GM23338 (cell line): ENCODE measurements at regions not wholly inside any gene's neighbourhood (a gene's known extent, or its start where the extent isn't known, plus 50 kb on each side); places are given as distances from the start of the nearest gene placed in this dataset.

Source experiments
- ATAC-seq: fragments of 200-7000 bp; cut with Tn5 transposase; 3 replicates; pipeline ENCODE4 v1.9.1; 2020
- DNase-seq: peaks from one replicate; pipeline ENCODE4 v3.0.0-alpha.2; 2015; ENCODE audit warnings: low spot score
- H2AFZ ChIP-seq: fragments of 200-600 bp; sonication (generic); 2 replicates; pipeline ENCODE4 v1.8.0; 2016; ENCODE audit warnings: antibody characterized with exemption, mild to moderate bottlenecking, moderate library complexity
- H3F3A ChIP-seq: fragments of 200-600 bp; sonication (generic); replicated peaks from 2 replicates; pipeline ENCODE4 v1.8.0; 2017; ENCODE audit warnings: antibody characterized with exemption, mixed run types, low read depth
- H3K27ac ChIP-seq: fragments of 200-600 bp; sonication (generic); 2 replicates; pipeline ENCODE4 v1.6.1; 2016; ENCODE audit warnings: low read depth
- H3K27me3 ChIP-seq: fragments of 200-600 bp; sonication (generic); 2 replicates; pipeline ENCODE4 v1.8.0; 2016; ENCODE audit warnings: mild to moderate bottlenecking, mixed run types, moderate library complexity; ENCODE audit not compliant: insufficient read depth
- H3K36me3 ChIP-seq: fragments of 200-600 bp; sonication (generic); 2 replicates; pipeline ENCODE4 v1.8.0; 2016; ENCODE audit warnings: mild to moderate bottlenecking; ENCODE audit not compliant: insufficient read depth
- H3K4me1 ChIP-seq: fragments of 200-600 bp; sonication (generic); 2 replicates; pipeline ENCODE4 v1.8.0; 2016; ENCODE audit warnings: mild to moderate bottlenecking, moderate library complexity; ENCODE audit not compliant: insufficient read depth
- H3K4me2 ChIP-seq: fragments of 200-600 bp; sonication (generic); 2 replicates; pipeline ENCODE4 v1.7.1; 2017; ENCODE audit warnings: mixed run types
- H3K4me3 ChIP-seq: fragments of 200-600 bp; sonication (generic); 2 replicates; pipeline ENCODE4 v1.6.1; 2016; ENCODE audit warnings: mixed run types
- H3K79me2 ChIP-seq: fragments of 200-600 bp; sonication (generic); replicated peaks from 2 replicates; pipeline ENCODE4 v1.8.0; 2017; ENCODE audit warnings: mild to moderate bottlenecking; ENCODE audit not compliant: insufficient read depth
- H3K9me2 ChIP-seq: fragments of 200-600 bp; sonication (generic); 2 replicates; pipeline ENCODE4 v1.8.0; 2017; ENCODE audit not compliant: insufficient read depth
- H4K20me1 ChIP-seq: fragments of 200-600 bp; sonication (generic); replicated peaks from 2 replicates; pipeline ENCODE4 v1.8.0; 2017; ENCODE audit warnings: mild to moderate bottlenecking; ENCODE audit not compliant: insufficient read depth
- H3K27ac Mint-ChIP-seq: 2 replicates; pipeline ENCODE4 v1.8.0; 2020; ENCODE audit warnings: inconsistent platforms, mild to moderate bottlenecking, moderate library complexity, mixed read lengths
- H3K27me3 Mint-ChIP-seq: 3 replicates; pipeline ENCODE4 v1.8.0; 2022; ENCODE audit warnings: low read depth, mild to moderate bottlenecking, moderate library complexity, mixed read lengths, inconsistent platforms; ENCODE audit not compliant: insufficient read depth, poor library complexity
- H3K36me3 Mint-ChIP-seq: 3 replicates; pipeline ENCODE4 v1.8.0; 2021; ENCODE audit warnings: low read depth, mild to moderate bottlenecking, inconsistent platforms, moderate library complexity, mixed read lengths
- H3K4me1 Mint-ChIP-seq: 3 replicates; pipeline ENCODE4 v1.8.0; 2020; ENCODE audit warnings: mild to moderate bottlenecking, inconsistent platforms, mixed read lengths
- H3K4me3 Mint-ChIP-seq: 3 replicates; pipeline ENCODE4 v1.8.0; 2021; ENCODE audit warnings: moderate library complexity, mild to moderate bottlenecking, inconsistent platforms, mixed read lengths
- H3K9me3 Mint-ChIP-seq: 3 replicates; pipeline ENCODE4 v1.8.0; 2020; ENCODE audit warnings: moderate library complexity, mild to moderate bottlenecking, inconsistent platforms, mixed read lengths
- CREB1 ChIP-seq: fragments of 250-450 bp; sonication (Bioruptor Pico); IDR thresholded peaks from 2 replicates; pipeline ENCODE4 v1.5.0; 2020; ENCODE audit warnings: low read depth, mild to moderate bottlenecking, moderate library complexity
- CTCF ChIP-seq, 2 experiments: fragments of 200-600 bp in 1 of 2; sonication (generic) in 1 of 2; conservative IDR thresholded peaks; 2 replicates each; pipeline versions ENCODE4 v1.5.1 to v1.6.1; 2016 to 2017; ENCODE audit warnings: antibody characterized with exemption in 2 of 2, low read depth in 2 of 2, mild to moderate bottlenecking in 2 of 2, moderate library complexity in 1 of 2
- ETS1 ChIP-seq: IDR thresholded peaks from 2 replicates; pipeline ENCODE4 v1.6.1; 2016; ENCODE audit warnings: antibody characterized with exemption
- EZH2 ChIP-seq: fragments of 200-600 bp; sonication (generic); IDR thresholded peaks from one replicate; pipeline ENCODE4 v1.8.0; 2017; ENCODE audit warnings: antibody characterized with exemption, mild to moderate bottlenecking, low read depth; ENCODE audit not compliant: unreplicated experiment
- EZH2phosphoT487 ChIP-seq: fragments of 200-600 bp; sonication (generic); IDR thresholded peaks from one replicate; pipeline ENCODE4 v1.8.1; 2018; ENCODE audit warnings: antibody characterized with exemption; ENCODE audit not compliant: unreplicated experiment
- JUNB ChIP-seq: IDR thresholded peaks from one replicate; pipeline ENCODE4 v1.6.1; 2016; ENCODE audit warnings: antibody characterized with exemption; ENCODE audit not compliant: unreplicated experiment
- NANOG ChIP-seq: IDR thresholded peaks from 2 replicates; pipeline ENCODE4 v1.6.1; 2016; ENCODE audit warnings: antibody characterized with exemption, borderline replicate concordance
- POLR2AphosphoS5 ChIP-seq: IDR thresholded peaks from 2 replicates; pipeline ENCODE4 v1.6.1; 2016; ENCODE audit warnings: antibody characterized with exemption, low read depth
- STAT1 ChIP-seq: IDR thresholded peaks from one replicate; pipeline ENCODE4 v1.6.1; 2016; ENCODE audit warnings: antibody characterized with exemption; ENCODE audit not compliant: unreplicated experiment
- ZNF114 ChIP-seq: fragments of 250-450 bp; sonication (Bioruptor Pico); IDR thresholded peaks from 2 replicates; pipeline ENCODE4 v1.5.0; 2020; ENCODE audit warnings: mild to moderate bottlenecking, moderate library complexity
- ZNF331 ChIP-seq: fragments of 250-450 bp; sonication (Bioruptor Pico); IDR thresholded peaks from 2 replicates; pipeline ENCODE4 v1.5.0; 2020; ENCODE audit warnings: low read depth, mild to moderate bottlenecking, moderate library complexity
- ZNF462 ChIP-seq: fragments of 250-450 bp; sonication (Bioruptor Pico); IDR thresholded peaks from 2 replicates; pipeline ENCODE4 v1.5.0; 2020; ENCODE audit warnings: mild to moderate bottlenecking, moderate library complexity
- TF ChIP-seq, protein P1 (sequence below): IDR thresholded peaks from one replicate; pipeline ENCODE4 v1.6.1; 2018; ENCODE audit warnings: antibody characterized with exemption; ENCODE audit not compliant: unreplicated experiment

- H2AFZ ChIP-seq = no peak overlapping the region
- H3K79me2 ChIP-seq = no peaks in the 10 kb centered on the region
- no peaks in the 10 kb centered on the region for H4K20me1 ChIP-seq
- H3K4me3 ChIP-seq = no peak overlapping the region
- H3K27me3 ChIP-seq = no peaks in the 10 kb centered on the region
- H3K4me1 ChIP-seq = peaks cover 28% of the 10 kb centered on the region
- TF ChIP-seq ETS1 = no peak
- no peak for TF ChIP-seq EZH2
- no peak for TF ChIP-seq ZNF331 (CRISPR knock-in tag)
- TF ChIP-seq, protein P1, sequence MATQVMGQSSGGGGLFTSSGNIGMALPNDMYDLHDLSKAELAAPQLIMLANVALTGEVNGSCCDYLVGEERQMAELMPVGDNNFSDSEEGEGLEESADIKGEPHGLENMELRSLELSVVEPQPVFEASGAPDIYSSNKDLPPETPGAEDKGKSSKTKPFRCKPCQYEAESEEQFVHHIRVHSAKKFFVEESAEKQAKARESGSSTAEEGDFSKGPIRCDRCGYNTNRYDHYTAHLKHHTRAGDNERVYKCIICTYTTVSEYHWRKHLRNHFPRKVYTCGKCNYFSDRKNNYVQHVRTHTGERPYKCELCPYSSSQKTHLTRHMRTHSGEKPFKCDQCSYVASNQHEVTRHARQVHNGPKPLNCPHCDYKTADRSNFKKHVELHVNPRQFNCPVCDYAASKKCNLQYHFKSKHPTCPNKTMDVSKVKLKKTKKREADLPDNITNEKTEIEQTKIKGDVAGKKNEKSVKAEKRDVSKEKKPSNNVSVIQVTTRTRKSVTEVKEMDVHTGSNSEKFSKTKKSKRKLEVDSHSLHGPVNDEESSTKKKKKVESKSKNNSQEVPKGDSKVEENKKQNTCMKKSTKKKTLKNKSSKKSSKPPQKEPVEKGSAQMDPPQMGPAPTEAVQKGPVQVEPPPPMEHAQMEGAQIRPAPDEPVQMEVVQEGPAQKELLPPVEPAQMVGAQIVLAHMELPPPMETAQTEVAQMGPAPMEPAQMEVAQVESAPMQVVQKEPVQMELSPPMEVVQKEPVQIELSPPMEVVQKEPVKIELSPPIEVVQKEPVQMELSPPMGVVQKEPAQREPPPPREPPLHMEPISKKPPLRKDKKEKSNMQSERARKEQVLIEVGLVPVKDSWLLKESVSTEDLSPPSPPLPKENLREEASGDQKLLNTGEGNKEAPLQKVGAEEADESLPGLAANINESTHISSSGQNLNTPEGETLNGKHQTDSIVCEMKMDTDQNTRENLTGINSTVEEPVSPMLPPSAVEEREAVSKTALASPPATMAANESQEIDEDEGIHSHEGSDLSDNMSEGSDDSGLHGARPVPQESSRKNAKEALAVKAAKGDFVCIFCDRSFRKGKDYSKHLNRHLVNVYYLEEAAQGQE = no peak
- no peak for TF ChIP-seq ZNF462 (CRISPR knock-in tag)
- no peak for TF ChIP-seq POLR2AphosphoS5
- no peak for TF ChIP-seq NANOG
- no peak for TF ChIP-seq CTCF (conservative IDR thresholded peaks at IDR 0.05; ENCODE audit: low read depth in 2 of 2)
- TF ChIP-seq STAT1 = no peak
- no peak for TF ChIP-seq EZH2phosphoT487
- no peak for TF ChIP-seq CREB1 (CRISPR knock-in tag)
- no peak for TF ChIP-seq JUNB
- no peak for TF ChIP-seq ZNF114 (CRISPR knock-in tag)
- DNase-seq (no peak), ATAC-seq (no peak)
- Mint-ChIP-seq H3K4me1 (peaks cover 32% of the 10 kb centered on the region), H3K27ac (no peak overlapping the region), H3K27me3 (no peaks in the 10 kb centered on the region), H3K36me3 (no peaks in the 10 kb centered on the region), H3K4me3 (no peak overlapping the region), H3K9me3 (no peaks in the 10 kb centered on the region)
- no peak overlapping the region for H3K27ac ChIP-seq
- H3F3A ChIP-seq = 0 out of 2 replicates have a peak, but pooled peaks cover 2% of the 10 kb centered on the region
- no peak overlapping the region for H3K4me2 ChIP-seq
- H3K9me2 ChIP-seq = no peaks in the 10 kb centered on the region
- H3K36me3 ChIP-seq = no peaks in the 10 kb centered on the region
Observed at GRCh38 chr2:167701651-167702050, 545.7 kb downstream of the STK39 start.
